K562 (cell line): ENCODE measurements at regions not wholly inside any gene's neighbourhood (a gene's known extent, or its start where the extent isn't known, plus 50 kb on each side); places are given as distances from the start of the nearest gene placed in this dataset.

Experiments used
- ATAC-seq: fragments of 200-7000 bp; cut with Tn5 transposase; 3 replicates; pipeline ENCODE4 v1.9.1; 2020; ENCODE audit warnings: moderate library complexity
- BruUV-seq: library from RNA; stranded (reverse); fragments of 400-500 nt; replicated peaks from 2 replicates; lab custom pipeline; 2021; lab: Mats Ljungman, UMichigan
- CTCF ChIA-PET: fragments of 300-600 bp; formaldehyde crosslinking; extraction: SDS; loops from one replicate; lab custom pipeline; 2021; ENCODE audit warnings: low intra/inter-chr PET ratio; lab: Yijun Ruan, JAX
- POLR2A ChIA-PET: fragments of 300-600, 350-650 bp; sonication (Branson Sonifier 250); formaldehyde crosslinking; extraction: SDS; loops from one replicate; lab custom pipeline; 2021; ENCODE audit warnings: antibody characterized with exemption, inconsistent platforms; lab: Yijun Ruan, JAX
- DNase-seq, 4 experiments: peaks; one replicate each; pipeline versions ENCODE4 v3.0.0 to v3.0.0-alpha.2; 2011 to 2018; ENCODE audit warnings: low spot score in 3 of 4, mixed read lengths in 3 of 4; ENCODE audit errors: extremely low read depth in 1 of 4
- FAIRE-seq: peaks from 2 replicates; lab custom pipeline; 2011; peaks lifted over from hg19 to GRCh38; lab: Jason Lieb, UNC
- H2AFZ ChIP-seq: 2 replicates; pipeline ENCODE4 v1.6.0; 2011; ENCODE audit warnings: low read depth, low read length, control low read depth, inconsistent platforms
- H3K27ac ChIP-seq: fragments of 200-600 bp; 3 replicates; pipeline ENCODE4 v1.8.0; 2011; ENCODE audit warnings: low read depth, mild to moderate bottlenecking, control low read depth, inconsistent platforms, low read length, moderate library complexity, mixed read lengths; ENCODE audit errors: extremely low read depth
- H3K27me3 ChIP-seq, 2 experiments: fragments of 300-600 bp in 1 of 2; 2 replicates in 1 of 2; 3 replicates in 1 of 2; pipeline versions ENCODE4 v1.6.0 to v1.8.0; 2011; ENCODE audit warnings: inconsistent platforms in 2 of 2, low read length in 2 of 2, mild to moderate bottlenecking in 1 of 2, mixed read lengths in 1 of 2, moderate library complexity in 1 of 2; ENCODE audit not compliant: control insufficient read depth in 2 of 2, insufficient read depth in 2 of 2
- H3K36me3 ChIP-seq: fragments of 300-600 bp; 3 replicates; pipeline ENCODE4 v1.8.0; 2011; ENCODE audit warnings: mild to moderate bottlenecking, low read length, inconsistent platforms; ENCODE audit not compliant: control insufficient read depth, insufficient read depth
- H3K4me1 ChIP-seq, 2 experiments: fragments of 200-600 bp in 1 of 2; replicated peaks in 1 of 2; 2 replicates in 1 of 2; 3 replicates in 1 of 2; pipeline versions ENCODE4 v1.5.1 to v1.8.0; 2011; ENCODE audit warnings: inconsistent platforms in 2 of 2, low read length in 2 of 2, mild to moderate bottlenecking in 1 of 2, mixed read lengths in 1 of 2, moderate library complexity in 1 of 2; ENCODE audit not compliant: control insufficient read depth in 2 of 2, insufficient read depth in 2 of 2
- H3K4me2 ChIP-seq: 2 replicates; pipeline ENCODE4 v1.6.1; 2011; ENCODE audit warnings: low read length, control low read depth, inconsistent platforms, mixed read lengths; ENCODE audit not compliant: insufficient read depth
- H3K4me3 ChIP-seq: fragments of 200-600 bp; sonication (generic), shearing (Covaris generic); 2 replicates; pipeline ENCODE4 v1.5.1; 2016; ENCODE audit warnings: control low read depth, inconsistent platforms
- H3K79me2 ChIP-seq: fragments of 200-600 bp; 3 replicates; pipeline ENCODE4 v1.8.0; 2011; ENCODE audit warnings: low read length, inconsistent platforms; ENCODE audit not compliant: control insufficient read depth, insufficient read depth
- H3K9ac ChIP-seq, 2 experiments: 2 replicates each; pipeline versions ENCODE4 v1.6.0 to v1.6.1; 2011; ENCODE audit warnings: low read depth in 2 of 2, low read length in 2 of 2, control low read depth in 1 of 2, inconsistent platforms in 1 of 2, mild to moderate bottlenecking in 1 of 2, mixed read lengths in 1 of 2; ENCODE audit not compliant: insufficient read depth in 1 of 2
- H3K9me1 ChIP-seq: one replicate; pipeline ENCODE4 v1.6.0; 2011; ENCODE audit warnings: inconsistent platforms, mild to moderate bottlenecking, low read length, moderate library complexity; ENCODE audit not compliant: control insufficient read depth, insufficient read depth
- H3K9me3 ChIP-seq: replicated peaks from 2 replicates; pipeline ENCODE4 v1.5.1; 2011; ENCODE audit warnings: low read depth, low read length, inconsistent platforms; ENCODE audit not compliant: control insufficient read depth, insufficient read depth
- H4K20me1 ChIP-seq: replicated peaks from 2 replicates; pipeline ENCODE4 v1.6.1; 2011; ENCODE audit warnings: low read length, inconsistent platforms, mixed read lengths; ENCODE audit not compliant: control insufficient read depth, insufficient read depth
- HDAC1 ChIP-seq, 2 experiments: fragments of 450-650 bp; IDR thresholded peaks; 2 replicates each; pipeline ENCODE4 v1.6.1; 2016 to 2017; ENCODE audit warnings: inconsistent platforms in 1 of 2, mild to moderate bottlenecking in 1 of 2, moderate library complexity in 1 of 2
- IRF2 ChIP-seq: sonication (generic); formaldehyde crosslinking; IDR thresholded peaks from 2 replicates; pipeline ENCODE4 v1.8.1; 2022; ENCODE audit warnings: mild to moderate bottlenecking, missing genetic modification reagents
- MYBL2 ChIP-seq, 2 experiments: fragments of 450-650 bp in 1 of 2; sonication (generic) in 1 of 2; formaldehyde crosslinking in 1 of 2; IDR thresholded peaks; 2 replicates each; pipeline versions ENCODE4 v1.6.1 to v1.8.1; 2017 to 2022; ENCODE audit warnings: borderline replicate concordance in 1 of 2, inconsistent platforms in 1 of 2, low read depth in 1 of 2, mild to moderate bottlenecking in 1 of 2, missing genetic modification reagents in 1 of 2, moderate library complexity in 1 of 2
- NFIC ChIP-seq: fragments of 450-650 bp; IDR thresholded peaks from 2 replicates; pipeline ENCODE4 v1.6.1; 2017; ENCODE audit warnings: mild to moderate bottlenecking, inconsistent platforms
- OTX1 ChIP-seq: fragments of 450-650 bp; formaldehyde crosslinking; IDR thresholded peaks from 2 replicates; pipeline ENCODE4 v1.4.0; 2022; ENCODE audit warnings: mild to moderate bottlenecking
- ZFP36 ChIP-seq: fragments of 150-350 bp; IDR thresholded peaks from 2 replicates; pipeline ENCODE4 v1.6.1; 2018; ENCODE audit warnings: low read length, low read depth; ENCODE audit not compliant: partially characterized antibody
- ZNF212 ChIP-seq: fragments of 450-650 bp; formaldehyde crosslinking; IDR thresholded peaks from 2 replicates; pipeline ENCODE4 v1.4.0; 2020; ENCODE audit warnings: mild to moderate bottlenecking
- ZNF696 ChIP-seq: fragments of 250-450 bp; sonication (Bioruptor Pico); conservative IDR thresholded peaks from 2 replicates; pipeline ENCODE4 v1.4.0; 2020; ENCODE audit warnings: mild to moderate bottlenecking, moderate library complexity
- ZNF785 ChIP-seq: fragments of 250-450 bp; sonication (Bioruptor Pico); IDR thresholded peaks from 2 replicates; pipeline ENCODE4 v1.4.0; 2020; ENCODE audit warnings: mild to moderate bottlenecking
- WGBS: fragments of 100-300 bp; shearing (Covaris generic); methylation state at CpG from one replicate; pipeline ENCODE4 v1.1.6; 2016; ENCODE audit warnings: low coverage, mixed read lengths; ENCODE audit not compliant: insufficient coverage; ENCODE audit errors: missing lambda C conversion rate; 5-methylcytosine and 5-hydroxymethylcytosine counted together
- in situ Hi-C: fragments of 300-500 bp; cut with MboI; formaldehyde crosslinking; loops from 4 replicates; pipeline ENCODE4 v1.15.0; 2018; ENCODE audit warnings: inconsistent platforms, mixed read lengths
- intact Hi-C: fragments of 100-400 bp; cut with micrococcal nuclease; formaldehyde crosslinking; loops from 2 replicates; pipeline ENCODE4 v1.14.2; 2022
- TF ChIP-seq, protein P1 (sequence below): fragments of 250-450 bp; sonication (Bioruptor Pico); IDR thresholded peaks from 2 replicates; pipeline ENCODE4 v1.8.0; 2022; ENCODE audit warnings: inconsistent platforms
- TF ChIP-seq, protein P2 (sequence below): sonication (generic); formaldehyde crosslinking; IDR thresholded peaks from 2 replicates; pipeline ENCODE4 v1.5.0; 2020; ENCODE audit warnings: missing genetic modification reagents
- TF ChIP-seq, protein P3 (sequence below): fragments of 250-450 bp; sonication (Bioruptor Pico); IDR thresholded peaks from 2 replicates; pipeline ENCODE4 v1.8.0; 2021; ENCODE audit warnings: moderate library complexity, mild to moderate bottlenecking, inconsistent platforms
- TF ChIP-seq, protein P4 (sequence below): fragments of 250-450 bp; sonication (Bioruptor Pico); IDR thresholded peaks from 2 replicates; pipeline ENCODE4 v1.9.0; 2021; ENCODE audit warnings: mild to moderate bottlenecking
- TF ChIP-seq, protein P5 (sequence below): fragments of 250-450 bp; sonication (Bioruptor Pico); IDR thresholded peaks from 2 replicates; pipeline ENCODE4 v1.8.0; 2022; ENCODE audit warnings: moderate library complexity, mild to moderate bottlenecking, inconsistent platforms
- TF ChIP-seq, protein P6 (sequence below): sonication (generic); formaldehyde crosslinking; IDR thresholded peaks from 2 replicates; pipeline ENCODE4 v1.8.0; 2022; ENCODE audit warnings: missing genetic modification reagents, mild to moderate bottlenecking, borderline replicate concordance

DNA sequence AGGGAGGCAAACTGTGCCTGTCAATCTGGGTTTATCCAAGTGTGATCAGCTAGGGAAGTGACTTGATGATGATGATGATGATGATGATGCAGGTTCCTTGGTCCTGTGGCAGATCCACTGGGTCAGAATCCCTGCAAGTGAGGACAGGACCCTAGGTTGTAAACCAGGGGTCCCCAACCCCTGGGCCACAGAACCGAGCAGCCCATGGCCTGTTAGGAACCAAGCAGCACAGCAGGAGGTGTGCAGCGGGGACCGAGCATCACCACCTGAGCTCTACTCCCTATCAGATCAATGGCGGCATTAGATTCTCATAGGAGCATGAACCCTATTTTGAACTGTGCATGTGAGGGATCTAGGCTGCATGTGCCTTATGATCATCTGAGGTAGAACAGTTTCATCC lies 144.7 kb upstream of the PDE1C start:
- in situ Hi-C loops = loop anchor here (5.0 to 10.0 kb wide), 2 partner anchors 130 to 262 kb away; no protein-coding TSS in a partner anchor
- no peak for ATAC-seq
- BruUV-seq = no TSS peak
- TF ChIP-seq, protein P1, sequence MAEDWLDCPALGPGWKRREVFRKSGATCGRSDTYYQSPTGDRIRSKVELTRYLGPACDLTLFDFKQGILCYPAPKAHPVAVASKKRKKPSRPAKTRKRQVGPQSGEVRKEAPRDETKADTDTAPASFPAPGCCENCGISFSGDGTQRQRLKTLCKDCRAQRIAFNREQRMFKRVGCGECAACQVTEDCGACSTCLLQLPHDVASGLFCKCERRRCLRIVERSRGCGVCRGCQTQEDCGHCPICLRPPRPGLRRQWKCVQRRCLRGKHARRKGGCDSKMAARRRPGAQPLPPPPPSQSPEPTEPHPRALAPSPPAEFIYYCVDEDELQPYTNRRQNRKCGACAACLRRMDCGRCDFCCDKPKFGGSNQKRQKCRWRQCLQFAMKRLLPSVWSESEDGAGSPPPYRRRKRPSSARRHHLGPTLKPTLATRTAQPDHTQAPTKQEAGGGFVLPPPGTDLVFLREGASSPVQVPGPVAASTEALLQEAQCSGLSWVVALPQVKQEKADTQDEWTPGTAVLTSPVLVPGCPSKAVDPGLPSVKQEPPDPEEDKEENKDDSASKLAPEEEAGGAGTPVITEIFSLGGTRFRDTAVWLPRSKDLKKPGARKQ (CRISPR knock-in tag) = no peak
- TF ChIP-seq, protein P2, sequence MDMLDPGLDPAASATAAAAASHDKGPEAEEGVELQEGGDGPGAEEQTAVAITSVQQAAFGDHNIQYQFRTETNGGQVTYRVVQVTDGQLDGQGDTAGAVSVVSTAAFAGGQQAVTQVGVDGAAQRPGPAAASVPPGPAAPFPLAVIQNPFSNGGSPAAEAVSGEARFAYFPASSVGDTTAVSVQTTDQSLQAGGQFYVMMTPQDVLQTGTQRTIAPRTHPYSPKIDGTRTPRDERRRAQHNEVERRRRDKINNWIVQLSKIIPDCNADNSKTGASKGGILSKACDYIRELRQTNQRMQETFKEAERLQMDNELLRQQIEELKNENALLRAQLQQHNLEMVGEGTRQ = no peak
- TF ChIP-seq, protein P3, sequence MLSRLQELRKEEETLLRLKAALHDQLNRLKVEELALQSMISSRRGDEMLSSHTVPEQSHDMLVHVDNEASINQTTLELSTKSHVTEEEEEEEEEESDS (CRISPR knock-in tag) = no peak
- TF ChIP-seq IRF2 (CRISPR knock-in tag) (no peak), ZNF785 (CRISPR knock-in tag) (no peak), OTX1 (CRISPR knock-in tag) (no peak), ZFP36 (no peak), NFIC (no peak), ZNF212 (CRISPR knock-in tag) (no peak), HDAC1 (IDR thresholded peaks at IDR 0.05) (no peak), MYBL2 (IDR thresholded peaks at IDR 0.05; ENCODE audit: low read depth) (no peak), MYBL2 (CRISPR knock-in tag; IDR thresholded peaks at IDR 0.05; ENCODE audit: borderline replicate concordance) (no peak), ZNF696 (no peak)
- TF ChIP-seq, protein P4, sequence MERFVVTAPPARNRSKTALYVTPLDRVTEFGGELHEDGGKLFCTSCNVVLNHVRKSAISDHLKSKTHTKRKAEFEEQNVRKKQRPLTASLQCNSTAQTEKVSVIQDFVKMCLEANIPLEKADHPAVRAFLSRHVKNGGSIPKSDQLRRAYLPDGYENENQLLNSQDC (CRISPR knock-in tag) = no peak
- TF ChIP-seq, protein P5, sequence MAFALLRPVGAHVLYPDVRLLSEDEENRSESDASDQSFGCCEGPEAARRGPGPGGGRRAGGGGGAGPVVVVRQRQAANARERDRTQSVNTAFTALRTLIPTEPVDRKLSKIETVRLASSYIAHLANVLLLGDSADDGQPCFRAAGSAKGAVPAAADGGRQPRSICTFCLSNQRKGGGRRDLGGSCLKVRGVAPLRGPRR (CRISPR knock-in tag) = no peak
- TF ChIP-seq, protein P6, sequence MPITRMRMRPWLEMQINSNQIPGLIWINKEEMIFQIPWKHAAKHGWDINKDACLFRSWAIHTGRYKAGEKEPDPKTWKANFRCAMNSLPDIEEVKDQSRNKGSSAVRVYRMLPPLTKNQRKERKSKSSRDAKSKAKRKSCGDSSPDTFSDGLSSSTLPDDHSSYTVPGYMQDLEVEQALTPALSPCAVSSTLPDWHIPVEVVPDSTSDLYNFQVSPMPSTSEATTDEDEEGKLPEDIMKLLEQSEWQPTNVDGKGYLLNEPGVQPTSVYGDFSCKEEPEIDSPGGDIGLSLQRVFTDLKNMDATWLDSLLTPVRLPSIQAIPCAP (CRISPR knock-in tag) = no peak

More for the DNA sequence above, 144.7 kb upstream of the PDE1C start:
- H3K4me3 ChIP-seq = no peak overlapping the region
- WGBS = 0% methylated on average over 4 of the region's 4 CpGs
- intact Hi-C loops = no loop called here
- ChIA-PET POLR2A (no interaction called here), CTCF (no interaction called here)
- H4K20me1 ChIP-seq = no peaks in the 10 kb centered on the region
- 0 out of 5 replicates have a peak, but pooled peaks cover 0 to 5% of the 10 kb centered on the region in 2 experiments for H3K27me3 ChIP-seq
- H3K4me1 ChIP-seq = no peaks in the 10 kb centered on the region
- H3K79me2 ChIP-seq = no peaks in the 10 kb centered on the region
- no peaks in the 10 kb centered on the region for H3K9me3 ChIP-seq
- H3K27ac ChIP-seq = no peak overlapping the region
- DNase-seq = no peak
- H3K4me2 ChIP-seq = no peak overlapping the region
- no peak overlapping the region for H3K9ac ChIP-seq
- H2AFZ ChIP-seq = no peak overlapping the region
- no peak for FAIRE-seq
- H3K9me1 ChIP-seq = no peaks in the 10 kb centered on the region
- no peaks in the 10 kb centered on the region for H3K36me3 ChIP-seq
